ACC112 (cell line): ENCODE measurements at regions not wholly inside any gene's neighbourhood (a gene's known extent, or its start where the extent isn't known, plus 50 kb on each side); places are given as distances from the start of the nearest gene placed in this dataset.

ENCODE experiments used
- H2AFZ ChIP-seq: fragments of 200-600 bp; sonication (generic); one replicate; pipeline ENCODE4 v1.6.0; 2017; ENCODE audit warnings: antibody characterized with exemption, low read length; ENCODE audit not compliant: unreplicated experiment
- H3K27ac ChIP-seq: fragments of 200-600 bp; sonication (generic); 2 replicates; pipeline ENCODE4 v1.5.1; 2014; ENCODE audit warnings: low read depth, mild to moderate bottlenecking, antibody characterized with exemption, low read length, moderate library complexity
- H3K27me3 ChIP-seq: fragments of 200-600 bp; sonication (generic); 2 replicates; pipeline ENCODE4 v1.6.1; 2014; ENCODE audit warnings: mild to moderate bottlenecking, antibody characterized with exemption, low read length, moderate library complexity, mixed read lengths; ENCODE audit not compliant: insufficient read depth
- H3K36me3 ChIP-seq: fragments of 200-600 bp; sonication (generic); 2 replicates; pipeline ENCODE4 v1.6.1; 2016; ENCODE audit warnings: mild to moderate bottlenecking, antibody characterized with exemption, low read length, moderate library complexity, mixed read lengths; ENCODE audit not compliant: insufficient read depth
- H3K4me1 ChIP-seq: fragments of 200-600 bp; sonication (generic); one replicate; pipeline ENCODE4 v1.6.1; 2016; ENCODE audit warnings: low read length, mixed read lengths; ENCODE audit not compliant: insufficient read depth, unreplicated experiment, control insufficient read depth
- H3K4me3 ChIP-seq: fragments of 200-600 bp; sonication (generic); 2 replicates; pipeline ENCODE4 v1.5.1; 2014; ENCODE audit warnings: mild to moderate bottlenecking, low read depth, low read length
- H3K79me2 ChIP-seq: fragments of 200-600 bp; sonication (generic); one replicate; pipeline ENCODE4 v1.6.0; 2016; ENCODE audit warnings: low read length; ENCODE audit not compliant: control insufficient read depth, unreplicated experiment, insufficient read depth

GRCh38 chr12:105423237-105423636 is 92.7 kb downstream of the C12orf75 start:
- peaks cover 7% of the 10 kb centered on the region for H3K4me1 ChIP-seq
- H3K4me3 ChIP-seq = no peak overlapping the region
- no peaks in the 10 kb centered on the region for H3K36me3 ChIP-seq
- H3K27me3 ChIP-seq = no peaks in the 10 kb centered on the region
- H3K79me2 ChIP-seq = no peaks in the 10 kb centered on the region
- H2AFZ ChIP-seq = no peak overlapping the region
- H3K27ac ChIP-seq = no peak overlapping the region

GRCh38 chr12:105423921-105424320 is 93.4 kb downstream of the C12orf75 start:
- peaks cover 7% of the 10 kb centered on the region for H3K4me1 ChIP-seq
- no peak overlapping the region for H2AFZ ChIP-seq
- no peak overlapping the region for H3K27ac ChIP-seq
- no peak overlapping the region for H3K4me3 ChIP-seq
- no peaks in the 10 kb centered on the region for H3K79me2 ChIP-seq
- no peaks in the 10 kb centered on the region for H3K27me3 ChIP-seq
- H3K36me3 ChIP-seq = no peaks in the 10 kb centered on the region

GRCh38 chr12:105425254-105426174 is 95.0 kb downstream of the C12orf75 start:
- H3K27ac ChIP-seq = no peak overlapping the region
- H3K36me3 ChIP-seq = no peaks in the 10 kb centered on the region
- no peak overlapping the region for H3K4me3 ChIP-seq
- H3K27me3 ChIP-seq = no peaks in the 10 kb centered on the region
- peaks cover 7% of the 10 kb centered on the region for H3K4me1 ChIP-seq
- H2AFZ ChIP-seq = no peak overlapping the region
- H3K79me2 ChIP-seq = no peaks in the 10 kb centered on the region

GRCh38 chr12:105426766-105427165 is 96.3 kb downstream of the C12orf75 start:
- Histone ChIP-seq H3K4me3 (no peak overlapping the region), H3K27me3 (no peaks in the 10 kb centered on the region), H2AFZ (no peak overlapping the region), H3K36me3 (no peaks in the 10 kb centered on the region), H3K27ac (no peak overlapping the region), H3K79me2 (no peaks in the 10 kb centered on the region), H3K4me1 (peaks cover 7% of the 10 kb centered on the region)

GRCh38 chr12:105427883-105428282 is 97.4 kb downstream of the C12orf75 start:
- Histone ChIP-seq H3K27me3 (no peaks in the 10 kb centered on the region), H3K4me3 (no peak overlapping the region), H2AFZ (no peak overlapping the region), H3K36me3 (no peaks in the 10 kb centered on the region), H3K4me1 (peaks cover 7% of the 10 kb centered on the region), H3K27ac (no peak overlapping the region), H3K79me2 (no peaks in the 10 kb centered on the region)

- H3K27me3 ChIP-seq = no peaks in the 10 kb centered on the region
- no peak overlapping the region for H2AFZ ChIP-seq
- no peaks in the 10 kb centered on the region for H3K36me3 ChIP-seq
- no peak overlapping the region for H3K27ac ChIP-seq
- H3K4me3 ChIP-seq = no peak overlapping the region
- no peaks in the 10 kb centered on the region for H3K79me2 ChIP-seq
- H3K4me1 ChIP-seq = peaks cover 7% of the 10 kb centered on the region
Observed at GRCh38 chr12:105428793-105429395, 98.4 kb downstream of the C12orf75 start.

- no peaks in the 10 kb centered on the region for H3K27me3 ChIP-seq
- no peaks in the 10 kb centered on the region for H3K79me2 ChIP-seq
- H3K4me3 ChIP-seq = no peak overlapping the region
- H2AFZ ChIP-seq = no peak overlapping the region
- no peak overlapping the region for H3K27ac ChIP-seq
- H3K4me1 ChIP-seq = peaks cover 13% of the 10 kb centered on the region
- H3K36me3 ChIP-seq = no peaks in the 10 kb centered on the region
Observed at GRCh38 chr12:105429511-105429910, 99.0 kb downstream of the C12orf75 start.

GRCh38 chr12:105431537-105432100 is 101.1 kb downstream of the C12orf75 start:
- no peaks in the 10 kb centered on the region for H3K27me3 ChIP-seq
- no peak overlapping the region for H3K27ac ChIP-seq
- H3K4me1 ChIP-seq = peaks cover 15% of the 10 kb centered on the region
- H3K4me3 ChIP-seq = no peak overlapping the region
- H3K36me3 ChIP-seq = no peaks in the 10 kb centered on the region
- H2AFZ ChIP-seq = no peak overlapping the region
- no peaks in the 10 kb centered on the region for H3K79me2 ChIP-seq

- Histone ChIP-seq H2AFZ (no peak overlapping the region), H3K4me3 (no peak overlapping the region), H3K36me3 (no peaks in the 10 kb centered on the region), H3K4me1 (peaks cover 15% of the 10 kb centered on the region), H3K27ac (peak overlapping the region; percentile 68), H3K79me2 (no peaks in the 10 kb centered on the region), H3K27me3 (no peaks in the 10 kb centered on the region)
Observed at GRCh38 chr12:105433804-105434203, 103.3 kb downstream of the C12orf75 start.

- no peaks in the 10 kb centered on the region for H3K27me3 ChIP-seq
- no peaks in the 10 kb centered on the region for H3K79me2 ChIP-seq
- no peak overlapping the region for H3K27ac ChIP-seq
- H3K4me1 ChIP-seq = peaks cover 15% of the 10 kb centered on the region
- H3K36me3 ChIP-seq = no peaks in the 10 kb centered on the region
- no peak overlapping the region for H3K4me3 ChIP-seq
- no peak overlapping the region for H2AFZ ChIP-seq
Observed at GRCh38 chr12:105436636-105437035, 106.1 kb downstream of the C12orf75 start.
